ENCODE measurements at regions not wholly inside any gene's neighbourhood (a gene's known extent, or its start where the extent isn't known, plus 50 kb on each side); places are given as distances from the start of the nearest gene placed in this dataset.

DNA sequence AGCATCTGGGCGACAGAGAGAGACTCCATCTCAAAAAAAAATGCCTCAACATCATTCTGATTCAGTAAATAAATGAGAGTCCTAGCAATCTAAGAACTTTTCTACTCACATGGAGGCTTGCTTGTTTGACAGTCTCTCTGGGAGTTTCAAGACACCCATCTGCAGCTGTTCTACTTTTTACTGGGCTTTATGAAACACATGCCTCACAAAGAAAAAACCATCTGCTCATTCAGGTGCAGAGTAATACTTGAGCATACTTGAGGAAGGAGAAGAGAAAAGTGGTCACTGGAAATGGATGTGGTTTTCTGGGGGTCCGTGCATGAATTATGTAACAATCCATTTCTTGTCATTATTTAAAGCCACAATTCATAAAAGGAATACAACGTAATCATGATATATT is 87.1 kb upstream of the DDX53 start:
- FAIRE-seq (no peak), ATAC-seq (no peak), DNase-seq (ENCODE audit: low read depth, low spot score) (no peak)
- 10% methylated on average over 3 of the region's 3 CpGs for WGBS (ENCODE audit: insufficient coverage, insufficient replicate concordance, low lambda C conversion rate, missing lambda C conversion rate)
- no peak overlapping the region for H3K4me2 ChIP-seq (ENCODE audit: control insufficient read depth, insufficient read depth)
- H3K4me1 ChIP-seq (ENCODE audit: control insufficient read depth, insufficient read depth, low read length) = no peaks in the 10 kb centered on the region
- intact Hi-C loops (cut with micrococcal nuclease; ENCODE audit: unreplicated experiment) (no loop called here), in situ Hi-C loops (cut with MboI) (no loop called here)
- no peaks in the 10 kb centered on the region for H4K20me1 ChIP-seq (ENCODE audit: control insufficient read depth, insufficient read depth)
- BruUV-seq (replicated peaks) = no TSS peak
- H3K27ac ChIP-seq (ENCODE audit: control insufficient read depth, insufficient read depth) = no peak overlapping the region
- no peak overlapping the region for H3K4me3 ChIP-seq
- ChIA-PET RAD21 (ENCODE audit: unreplicated experiment) (no interaction called here), POLR2A (no interaction called here), SMC1A (ENCODE audit: uncharacterized antibody, unreplicated experiment) (no interaction called here), CTCF (no interaction called here)
- no peaks in the 10 kb centered on the region for H3K27me3 ChIP-seq (replicated peaks in 1 of 2; ENCODE audit: control insufficient read depth in 2 of 2, insufficient read depth in 2 of 2, low read length in 1 of 2)
- H3K9me3 ChIP-seq (replicated peaks; ENCODE audit: control insufficient read depth, insufficient read depth, low read length) = no peaks in the 10 kb centered on the region
- H3K79me2 ChIP-seq (ENCODE audit: control insufficient read depth, insufficient read depth, low read length) = no peaks in the 10 kb centered on the region
- H3K36me3 ChIP-seq (ENCODE audit: control insufficient read depth in 2 of 2, insufficient read depth in 2 of 2, low read length in 1 of 2) = no peaks in the 10 kb centered on the region
- no peak for TF ChIP-seq EGR1 (IDR thresholded peaks at IDR 0.05; ENCODE audit: borderline replicate concordance in 1 of 2, low read depth in 2 of 2, low read length in 2 of 2)
- TF ChIP-seq JUNB (IDR thresholded peaks at IDR 0.05) = no peak
- no peak for TF ChIP-seq ZBED1 (IDR thresholded peaks at IDR 0.05; ENCODE audit: borderline replicate concordance)
- TF ChIP-seq, protein P1, sequence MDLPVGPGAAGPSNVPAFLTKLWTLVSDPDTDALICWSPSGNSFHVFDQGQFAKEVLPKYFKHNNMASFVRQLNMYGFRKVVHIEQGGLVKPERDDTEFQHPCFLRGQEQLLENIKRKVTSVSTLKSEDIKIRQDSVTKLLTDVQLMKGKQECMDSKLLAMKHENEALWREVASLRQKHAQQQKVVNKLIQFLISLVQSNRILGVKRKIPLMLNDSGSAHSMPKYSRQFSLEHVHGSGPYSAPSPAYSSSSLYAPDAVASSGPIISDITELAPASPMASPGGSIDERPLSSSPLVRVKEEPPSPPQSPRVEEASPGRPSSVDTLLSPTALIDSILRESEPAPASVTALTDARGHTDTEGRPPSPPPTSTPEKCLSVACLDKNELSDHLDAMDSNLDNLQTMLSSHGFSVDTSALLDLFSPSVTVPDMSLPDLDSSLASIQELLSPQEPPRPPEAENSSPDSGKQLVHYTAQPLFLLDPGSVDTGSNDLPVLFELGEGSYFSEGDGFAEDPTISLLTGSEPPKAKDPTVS (IDR thresholded peaks at IDR 0.05; ENCODE audit: low read depth, low read length) = no peak
- TF ChIP-seq PAX5 (IDR thresholded peaks at IDR 0.05; ENCODE audit: borderline replicate concordance, low read depth, low read length) = no peak
- TF ChIP-seq, protein P2, sequence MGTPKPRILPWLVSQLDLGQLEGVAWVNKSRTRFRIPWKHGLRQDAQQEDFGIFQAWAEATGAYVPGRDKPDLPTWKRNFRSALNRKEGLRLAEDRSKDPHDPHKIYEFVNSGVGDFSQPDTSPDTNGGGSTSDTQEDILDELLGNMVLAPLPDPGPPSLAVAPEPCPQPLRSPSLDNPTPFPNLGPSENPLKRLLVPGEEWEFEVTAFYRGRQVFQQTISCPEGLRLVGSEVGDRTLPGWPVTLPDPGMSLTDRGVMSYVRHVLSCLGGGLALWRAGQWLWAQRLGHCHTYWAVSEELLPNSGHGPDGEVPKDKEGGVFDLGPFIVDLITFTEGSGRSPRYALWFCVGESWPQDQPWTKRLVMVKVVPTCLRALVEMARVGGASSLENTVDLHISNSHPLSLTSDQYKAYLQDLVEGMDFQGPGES (IDR thresholded peaks at IDR 0.05) = no peak
- no peak for TF ChIP-seq SMARCA5 (IDR thresholded peaks at IDR 0.05)
- H2AFZ ChIP-seq (ENCODE audit: control insufficient read depth, low read depth, low read length) = no peak overlapping the region
- no peak overlapping the region for H3K9ac ChIP-seq (ENCODE audit: control insufficient read depth, insufficient read depth, low read length)
